GM19324 (cell line): ENCODE measurements at regions not wholly inside any gene's neighbourhood (a gene's known extent, or its start where the extent isn't known, plus 50 kb on each side); places are given as distances from the start of the nearest gene placed in this dataset.
"Not testable (repeated sequence)": the region's sequence is repeated elsewhere in the genome, so short reads cannot be mapped to it uniquely, and the experiment has no call there.

Source experiments
- ATAC-seq: cut with Tn5 transposase; IDR thresholded peaks from one replicate; pipeline ENCODE4 v1.9.1; 2021; ENCODE audit warnings: mild to moderate bottlenecking, moderate library complexity; ENCODE audit not compliant: unreplicated experiment, low FRiP score

GRCh38 chr15:38614621-38615020 is 50.0 kb upstream of the RASGRP1 start:
- no peak for ATAC-seq

GRCh38 chr15:38617831-38618230 is 53.2 kb upstream of the RASGRP1 start:
- no peak for ATAC-seq

- ATAC-seq, result no peak
Observed at GRCh38 chr15:38618242-38618955, 53.8 kb upstream of the RASGRP1 start.

- ATAC-seq, result no peak
Observed at GRCh38 chr15:38620098-38620497, 55.5 kb upstream of the RASGRP1 start.

GRCh38 chr15:38620851-38621594 is 56.4 kb upstream of the RASGRP1 start:
- no peak for ATAC-seq

GRCh38 chr15:38622304-38622703 is 57.7 kb upstream of the RASGRP1 start:
- ATAC-seq, result no peak

- ATAC-seq, result no peak
Observed at GRCh38 chr15:38622908-38623307, 58.3 kb upstream of the RASGRP1 start.

GRCh38 chr15:38623744-38624143 is 59.1 kb upstream of the RASGRP1 start:
- ATAC-seq, result no peak

- ATAC-seq, result no peak
Observed at GRCh38 chr15:38624244-38625205, 59.9 kb upstream of the RASGRP1 start.

GRCh38 chr15:38625886-38626285 is 61.3 kb upstream of the RASGRP1 start:
- ATAC-seq, result no peak

GRCh38 chr15:38626443-38627050 is 61.9 kb upstream of the RASGRP1 start:
- no peak for ATAC-seq

- ATAC-seq, result no peak
Observed at GRCh38 chr15:38627689-38628277, 63.2 kb upstream of the RASGRP1 start.

- no peak for ATAC-seq
Observed at GRCh38 chr15:38631119-38632075, 66.8 kb upstream of the RASGRP1 start.

GRCh38 chr15:38635170-38635569 is 70.6 kb upstream of the RASGRP1 start:
- no peak for ATAC-seq

- ATAC-seq, result no peak
Observed at GRCh38 chr15:38636597-38636996, 72.0 kb upstream of the RASGRP1 start.

- ATAC-seq, result no peak
Observed at GRCh38 chr15:38638126-38638525, 73.5 kb upstream of the RASGRP1 start.

GRCh38 chr15:38638811-38639210 is 74.2 kb upstream of the RASGRP1 start:
- no peak for ATAC-seq

GRCh38 chr15:38642689-38643270 is 78.2 kb upstream of the RASGRP1 start:
- no peak for ATAC-seq

- not testable (repeated sequence) for ATAC-seq
Observed at GRCh38 chr15:38644353-38644752, 79.7 kb upstream of the RASGRP1 start.
